CD8-positive, alpha-beta memory T cell (primary cell): ENCODE measurements at regions not wholly inside any gene's neighbourhood (a gene's known extent, or its start where the extent isn't known, plus 50 kb on each side); places are given as distances from the start of the nearest gene placed in this dataset.

Source experiments
- CTCF ChIA-PET: fragments of 350-600 bp; sonication (Branson Sonifier 250); formaldehyde crosslinking; loops from one replicate; lab custom pipeline; 2021; ENCODE audit warnings: antibody characterized with exemption; lab: Charles Lee
- POLR2A ChIA-PET: fragments of 350-600 bp; sonication (Branson Sonifier 250); formaldehyde crosslinking; loops from one replicate; lab custom pipeline; 2021; ENCODE audit warnings: antibody characterized with exemption; lab: Charles Lee
- DNase-seq, 5 donors: peaks; one replicate each; pipeline versions ENCODE4 v3.0.0 to v3.0.0-alpha.2; 2020 to 2022; ENCODE audit warnings: mixed read lengths in 1 of 5
- H3K27ac ChIP-seq: one replicate; pipeline ENCODE4 v1.7.0; 2013; ENCODE audit warnings: low read depth, mild to moderate bottlenecking, low read length, moderate library complexity
- H3K27me3 ChIP-seq: 2 replicates; pipeline ENCODE4 v1.7.0; 2013; ENCODE audit warnings: low read length, mild to moderate bottlenecking; ENCODE audit not compliant: insufficient read depth, poor library complexity, severe bottlenecking
- H3K36me3 ChIP-seq: 2 replicates; pipeline ENCODE4 v1.7.0; 2013; ENCODE audit warnings: mild to moderate bottlenecking, low read length, moderate library complexity; ENCODE audit not compliant: insufficient read depth
- H3K4me1 ChIP-seq: 2 replicates; pipeline ENCODE4 v1.7.0; 2013; ENCODE audit warnings: mild to moderate bottlenecking, low read length, moderate library complexity; ENCODE audit not compliant: insufficient read depth
- H3K4me3 ChIP-seq: 2 replicates; pipeline ENCODE4 v1.7.0; 2013; ENCODE audit warnings: mild to moderate bottlenecking, low read length
- H3K9me3 ChIP-seq: 2 replicates; pipeline ENCODE4 v1.7.0; 2013; ENCODE audit warnings: mild to moderate bottlenecking, low read length
- H3K27ac Mint-ChIP-seq, 8 donors: one replicate each; pipeline ENCODE4 v1.8.0; 2020 to 2021; ENCODE audit warnings: mixed read lengths in 8 of 8, mild to moderate bottlenecking in 6 of 8, inconsistent platforms in 3 of 8, moderate library complexity in 3 of 8
- H3K27me3 Mint-ChIP-seq, 2 donors: one replicate each; pipeline ENCODE4 v1.8.0; 2020 to 2021; ENCODE audit warnings: mixed read lengths in 2 of 2, mild to moderate bottlenecking in 1 of 2, moderate library complexity in 1 of 2
- H3K36me3 Mint-ChIP-seq, 3 donors: one replicate each; pipeline ENCODE4 v1.8.0; 2020 to 2021; ENCODE audit warnings: mixed read lengths in 3 of 3, inconsistent platforms in 1 of 3, mild to moderate bottlenecking in 1 of 3
- H3K4me1 Mint-ChIP-seq, 3 donors: one replicate each; pipeline ENCODE4 v1.8.0; 2020 to 2021; ENCODE audit warnings: mixed read lengths in 3 of 3, inconsistent platforms in 1 of 3, mild to moderate bottlenecking in 1 of 3
- H3K4me3 Mint-ChIP-seq, 7 donors: one replicate each; pipeline ENCODE4 v1.8.0; 2020 to 2021; ENCODE audit warnings: mixed read lengths in 7 of 7, mild to moderate bottlenecking in 6 of 7, moderate library complexity in 4 of 7, inconsistent platforms in 2 of 7
- H3K9me3 Mint-ChIP-seq, 5 donors: one replicate each; pipeline ENCODE4 v1.8.0; 2020 to 2022; ENCODE audit warnings: mixed read lengths in 5 of 5, mild to moderate bottlenecking in 3 of 5, moderate library complexity in 2 of 5, inconsistent platforms in 1 of 5

DNA sequence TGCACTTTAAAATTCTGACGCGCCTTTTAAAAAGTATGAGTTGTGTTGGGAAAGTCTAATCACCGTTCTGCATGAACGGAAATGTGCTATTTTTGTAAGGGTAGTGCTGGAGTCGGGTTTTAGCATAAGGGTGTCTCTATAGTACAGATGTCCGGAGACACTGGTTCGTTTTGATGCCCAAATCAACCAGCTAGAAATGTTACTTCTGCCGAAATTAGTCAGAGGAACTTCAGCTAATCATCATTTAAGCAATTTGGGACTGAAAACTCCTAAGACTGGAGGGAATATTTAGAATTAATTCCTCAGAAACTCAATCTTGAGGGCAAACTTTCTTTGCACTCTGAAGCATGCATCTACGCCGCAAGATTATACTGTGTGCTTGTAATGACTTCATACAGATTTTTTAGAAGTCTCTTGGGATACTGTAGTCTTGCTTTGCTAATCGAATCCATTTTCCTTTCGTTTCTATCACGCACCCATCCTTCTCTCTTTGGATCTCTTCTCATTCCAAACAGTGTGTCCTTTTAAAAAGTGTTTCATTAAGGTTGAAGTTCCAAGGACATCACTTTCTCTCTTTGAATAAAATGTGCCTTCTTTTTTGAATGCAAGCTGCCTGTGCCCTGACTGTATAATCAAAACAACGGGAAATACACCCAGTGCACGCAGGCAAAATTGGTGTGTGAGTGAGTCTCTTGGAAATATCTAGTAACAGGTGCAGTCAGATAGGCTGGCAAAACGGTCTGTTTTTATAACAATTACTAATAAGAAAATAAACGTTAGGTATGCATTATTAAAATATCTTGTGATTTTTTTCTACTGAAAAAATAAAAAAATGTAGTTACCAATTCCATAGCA, 270.9 kb upstream of the TCF4 start:
- POLR2A ChIA-PET = no interaction called here

DNA sequence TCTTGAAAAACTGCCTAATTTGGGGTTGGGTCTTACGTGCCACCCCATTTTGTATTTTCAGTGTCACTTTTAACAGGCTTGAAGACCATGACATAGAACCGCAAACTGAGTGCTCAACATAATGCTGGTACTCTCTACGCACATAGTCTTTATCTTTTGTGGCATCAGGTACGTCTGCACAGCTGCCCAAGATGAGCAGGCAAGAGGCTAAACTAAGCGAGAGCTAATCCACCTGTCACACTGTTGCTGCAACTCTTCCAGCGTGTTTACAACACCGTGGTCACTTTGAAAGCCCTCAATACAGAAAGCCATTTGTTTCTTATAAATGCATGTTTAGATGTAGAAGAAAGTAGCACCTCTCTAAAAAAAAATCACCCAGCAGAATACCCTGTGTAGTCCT, 270.0 kb upstream of the TCF4 start:
- Mint-ChIP-seq H3K27ac (no peak overlapping the region), H3K4me1 (no peaks in the 10 kb centered on the region), H3K4me3 (no peak overlapping the region), H3K27me3 (no peaks in the 10 kb centered on the region), H3K36me3 (no peaks in the 10 kb centered on the region), H3K9me3 (peaks cover 0 to 12% (median 4%) of the 10 kb centered on the region in 5 donors)
- H3K4me1 ChIP-seq = no peaks in the 10 kb centered on the region
- DNase-seq = no peak
- POLR2A ChIA-PET = no interaction called here
- no peaks in the 10 kb centered on the region for H3K27me3 ChIP-seq
- H3K9me3 ChIP-seq = no peaks in the 10 kb centered on the region
- no peak overlapping the region for H3K4me3 ChIP-seq
- H3K27ac ChIP-seq = no peak overlapping the region
- no peaks in the 10 kb centered on the region for H3K36me3 ChIP-seq
- CTCF ChIA-PET = no interaction called here

More for the DNA sequence above, 270.9 kb upstream of the TCF4 start:
- CTCF ChIA-PET = no interaction called here
- no peak for DNase-seq
- no peaks in the 10 kb centered on the region for H3K36me3 ChIP-seq
- Mint-ChIP-seq H3K36me3 (no peaks in the 10 kb centered on the region), H3K27me3 (peaks cover 0 to 2% of the 10 kb centered on the region in 2 donors), H3K27ac (no peak overlapping the region), H3K4me1 (no peaks in the 10 kb centered on the region), H3K4me3 (no peak overlapping the region), H3K9me3 (peaks cover 0 to 13% (median 4%) of the 10 kb centered on the region in 5 donors)
- no peak overlapping the region for H3K27ac ChIP-seq
- H3K4me1 ChIP-seq = no peaks in the 10 kb centered on the region
- no peaks in the 10 kb centered on the region for H3K27me3 ChIP-seq
- H3K4me3 ChIP-seq = no peak overlapping the region
- H3K9me3 ChIP-seq = no peaks in the 10 kb centered on the region

DNA sequence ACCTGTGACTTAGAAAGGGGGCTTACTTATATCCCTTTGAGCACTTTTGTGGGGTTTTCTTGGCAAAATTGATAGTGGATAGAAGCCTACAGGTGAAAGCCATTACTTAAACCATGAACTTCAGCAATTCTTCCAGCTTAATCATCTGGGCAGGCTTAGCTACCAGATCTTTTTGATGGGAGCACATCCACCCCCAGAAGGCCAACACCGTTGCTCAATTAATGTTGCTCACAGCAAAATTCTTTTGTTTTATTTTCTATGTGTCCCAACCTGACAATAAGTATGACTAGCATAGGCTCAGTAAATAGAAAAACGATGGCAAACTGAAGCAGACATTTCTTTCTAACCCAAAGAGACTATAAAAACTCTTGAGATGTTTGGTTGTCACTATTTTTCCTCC, 269.4 kb upstream of the TCF4 start:
- POLR2A ChIA-PET = no interaction called here
- no peak for DNase-seq
- no peaks in the 10 kb centered on the region for H3K36me3 Mint-ChIP-seq
- peaks cover 0 to 11% (median 4%) of the 10 kb centered on the region in 5 donors for H3K9me3 Mint-ChIP-seq
- no peak overlapping the region for H3K27ac Mint-ChIP-seq
- H3K4me1 Mint-ChIP-seq = no peaks in the 10 kb centered on the region
- no peaks in the 10 kb centered on the region for H3K27me3 ChIP-seq
- H3K4me3 Mint-ChIP-seq = no peak overlapping the region
- no peaks in the 10 kb centered on the region for H3K36me3 ChIP-seq
- no peaks in the 10 kb centered on the region for H3K27me3 Mint-ChIP-seq
- H3K9me3 ChIP-seq = no peaks in the 10 kb centered on the region
- H3K27ac ChIP-seq = no peak overlapping the region
- H3K4me3 ChIP-seq = no peak overlapping the region
- no peaks in the 10 kb centered on the region for H3K4me1 ChIP-seq
- CTCF ChIA-PET = no interaction called here

DNA sequence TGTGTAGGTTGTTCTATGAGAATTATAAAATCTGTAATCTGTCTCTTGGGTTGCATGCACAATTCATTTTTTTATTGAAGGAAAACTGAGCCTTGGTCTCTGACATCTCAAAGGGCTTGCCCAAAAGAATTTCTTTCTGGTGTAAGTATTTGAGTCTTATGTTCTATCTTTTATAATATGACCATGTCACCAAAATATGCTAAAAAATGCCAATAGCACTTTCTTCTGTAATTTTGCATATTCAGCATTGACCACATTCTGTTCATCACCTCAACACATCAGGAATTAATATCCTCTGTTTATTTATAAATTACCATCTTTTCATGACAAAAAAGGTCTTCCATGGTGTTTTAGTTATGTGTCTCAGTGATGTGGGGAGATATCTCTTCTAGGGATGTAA, 268.7 kb upstream of the TCF4 start:
- no peak overlapping the region for H3K4me3 Mint-ChIP-seq
- no peaks in the 10 kb centered on the region for H3K27me3 ChIP-seq
- no peaks in the 10 kb centered on the region for H3K4me1 Mint-ChIP-seq
- no peaks in the 10 kb centered on the region for H3K36me3 ChIP-seq
- H3K27me3 Mint-ChIP-seq = no peaks in the 10 kb centered on the region
- peaks cover 0 to 15% (median 4%) of the 10 kb centered on the region in 5 donors for H3K9me3 Mint-ChIP-seq
- H3K4me1 ChIP-seq = no peaks in the 10 kb centered on the region
- H3K27ac Mint-ChIP-seq = peak overlapping the region in 1 of 8 donors; percentile 16
- POLR2A ChIA-PET = no interaction called here
- CTCF ChIA-PET = no interaction called here
- H3K9me3 ChIP-seq = no peaks in the 10 kb centered on the region
- DNase-seq = no peak
- H3K27ac ChIP-seq = no peak overlapping the region
- no peaks in the 10 kb centered on the region for H3K36me3 Mint-ChIP-seq
- no peak overlapping the region for H3K4me3 ChIP-seq

DNA sequence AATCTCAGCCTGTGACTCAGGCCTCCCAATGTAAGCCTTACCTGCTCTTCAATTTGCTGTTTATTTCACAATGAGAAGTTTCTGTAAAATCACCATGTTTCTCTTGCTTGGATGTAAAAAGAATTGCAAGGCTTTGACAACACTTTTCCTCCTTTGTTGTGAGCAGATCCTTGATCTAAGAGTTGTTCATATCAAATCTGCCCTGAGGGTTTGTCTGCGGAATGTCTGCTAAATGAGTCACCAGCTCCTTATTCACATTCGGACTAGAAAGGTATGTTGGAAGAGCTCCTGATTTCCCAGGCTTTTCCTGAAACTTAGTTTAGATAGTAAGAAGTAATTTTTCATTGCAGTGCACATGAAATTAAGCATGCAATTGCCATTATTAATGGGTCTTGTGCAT, 268.2 kb upstream of the TCF4 start:
- Mint-ChIP-seq H3K36me3 (no peaks in the 10 kb centered on the region), H3K9me3 (peaks cover 0 to 15% (median 4%) of the 10 kb centered on the region in 5 donors), H3K27me3 (no peaks in the 10 kb centered on the region), H3K4me1 (no peaks in the 10 kb centered on the region), H3K4me3 (no peak overlapping the region), H3K27ac (no peak overlapping the region)
- no peak for DNase-seq
- Histone ChIP-seq H3K9me3 (no peaks in the 10 kb centered on the region), H3K27ac (no peak overlapping the region), H3K4me3 (no peak overlapping the region), H3K36me3 (no peaks in the 10 kb centered on the region), H3K27me3 (no peaks in the 10 kb centered on the region), H3K4me1 (no peaks in the 10 kb centered on the region)
- POLR2A ChIA-PET = no interaction called here
- CTCF ChIA-PET = no interaction called here

DNA sequence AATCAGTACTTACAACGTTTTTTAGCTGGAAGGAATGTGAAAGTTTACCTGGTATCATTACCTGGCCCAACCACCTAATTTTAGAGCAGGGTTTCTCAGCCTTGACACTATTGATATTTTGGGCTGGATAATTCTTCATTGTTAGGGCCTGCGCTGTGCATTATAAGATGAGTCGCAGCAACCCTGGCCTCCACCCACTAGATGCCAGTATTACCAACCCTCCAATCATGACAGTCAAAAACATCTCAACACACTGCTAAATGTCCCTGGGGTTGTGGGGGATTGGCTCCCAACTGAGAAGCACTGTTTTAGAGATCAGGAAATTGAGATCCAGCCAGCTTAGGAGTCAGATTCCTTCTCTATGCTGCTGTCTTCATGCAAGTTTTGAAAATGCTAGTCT, 265.3 kb upstream of the TCF4 start:
- H3K9me3 ChIP-seq = no peaks in the 10 kb centered on the region
- no peaks in the 10 kb centered on the region for H3K4me1 ChIP-seq
- H3K27ac Mint-ChIP-seq = no peak overlapping the region
- ChIA-PET CTCF (no interaction called here), POLR2A (no interaction called here)
- H3K4me3 ChIP-seq = no peak overlapping the region
- H3K27me3 ChIP-seq = no peaks in the 10 kb centered on the region
- no peaks in the 10 kb centered on the region for H3K36me3 Mint-ChIP-seq
- H3K36me3 ChIP-seq = no peaks in the 10 kb centered on the region
- H3K27me3 Mint-ChIP-seq = no peaks in the 10 kb centered on the region
- DNase-seq = no peak
- H3K9me3 Mint-ChIP-seq = peaks cover 0 to 12% (median 4%) of the 10 kb centered on the region in 5 donors
- no peak overlapping the region for H3K4me3 Mint-ChIP-seq
- no peaks in the 10 kb centered on the region for H3K4me1 Mint-ChIP-seq
- H3K27ac ChIP-seq = no peak overlapping the region

DNA sequence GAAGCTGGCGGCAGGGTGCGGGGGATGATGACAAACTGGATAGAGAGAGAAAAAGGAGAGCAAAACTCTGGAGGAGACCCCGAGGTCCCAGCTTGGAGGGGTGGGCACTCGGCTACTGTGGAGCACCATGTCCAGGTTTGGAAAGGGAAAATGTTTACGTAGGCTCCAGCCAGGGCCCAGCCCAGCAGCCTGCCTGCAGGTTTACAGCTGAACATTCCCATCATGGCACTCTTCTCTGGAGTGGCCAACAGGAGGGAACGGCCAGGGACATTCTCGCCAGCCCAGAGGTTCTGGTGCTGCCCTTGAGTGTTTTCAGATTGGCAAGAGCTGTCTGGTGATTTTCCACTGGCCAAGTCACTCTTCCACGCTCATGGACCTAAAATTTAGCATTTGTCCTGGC, 262.9 kb upstream of the TCF4 start:
- Mint-ChIP-seq H3K27me3 (no peaks in the 10 kb centered on the region), H3K4me1 (no peaks in the 10 kb centered on the region), H3K27ac (no peak overlapping the region), H3K36me3 (no peaks in the 10 kb centered on the region), H3K9me3 (peaks cover 0 to 20% (median 3%) of the 10 kb centered on the region in 5 donors), H3K4me3 (no peak overlapping the region)
- DNase-seq = no peak
- no peaks in the 10 kb centered on the region for H3K4me1 ChIP-seq
- ChIA-PET POLR2A (no interaction called here), CTCF (interaction anchor here (1.7 kb wide), 1 partner anchor 20 kb away, joined by 4 read pairs; no protein-coding TSS in a partner anchor)
- H3K4me3 ChIP-seq = no peak overlapping the region
- H3K27me3 ChIP-seq = no peaks in the 10 kb centered on the region
- no peaks in the 10 kb centered on the region for H3K36me3 ChIP-seq
- H3K9me3 ChIP-seq = no peaks in the 10 kb centered on the region
- H3K27ac ChIP-seq = no peak overlapping the region

DNA sequence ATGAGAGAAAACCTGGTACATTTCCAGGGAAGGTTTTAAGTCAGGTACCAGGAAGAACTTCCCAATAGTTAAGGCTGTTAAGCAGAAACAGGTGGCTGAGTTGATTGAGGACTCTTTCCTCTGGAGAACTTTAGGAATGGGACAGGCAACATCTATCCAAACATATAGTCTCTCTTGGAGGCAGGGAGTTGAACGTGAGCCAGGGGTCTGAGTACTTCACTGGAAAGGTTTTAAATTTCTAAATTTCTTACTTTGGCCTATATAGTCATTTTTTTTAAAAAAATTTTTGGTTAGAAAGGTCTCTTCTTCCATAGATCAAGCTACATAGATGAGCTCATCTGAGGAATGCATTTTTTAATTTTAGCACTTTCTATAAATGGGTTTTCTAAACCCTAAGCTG, 261.4 kb upstream of the TCF4 start:
- Mint-ChIP-seq H3K9me3 (peaks cover 0 to 27% (median 2%) of the 10 kb centered on the region in 5 donors), H3K4me3 (no peak overlapping the region), H3K27me3 (no peaks in the 10 kb centered on the region), H3K4me1 (no peaks in the 10 kb centered on the region), H3K36me3 (no peaks in the 10 kb centered on the region), H3K27ac (no peak overlapping the region)
- Histone ChIP-seq H3K27ac (no peak overlapping the region), H3K36me3 (no peaks in the 10 kb centered on the region), H3K27me3 (no peaks in the 10 kb centered on the region), H3K4me1 (no peaks in the 10 kb centered on the region), H3K4me3 (no peak overlapping the region), H3K9me3 (no peaks in the 10 kb centered on the region)
- POLR2A ChIA-PET = no interaction called here
- DNase-seq = no peak
- CTCF ChIA-PET = no interaction called here
